ENCODE measurements at regions not wholly inside any gene's neighbourhood (a gene's known extent, or its start where the extent isn't known, plus 50 kb on each side); places are given as distances from the start of the nearest gene placed in this dataset.

- TF ChIP-seq CTCF (IDR thresholded peaks at IDR 0.05; ENCODE audit: low read depth, low read length) (no peak), EZH2phosphoT487 (IDR thresholded peaks at IDR 0.05; ENCODE audit: low read depth) (no peak)
- no peaks in the 10 kb centered on the region for H3K79me2 ChIP-seq (ENCODE audit: low read length)
- no peak overlapping the region for H3K9ac ChIP-seq (ENCODE audit: low read length)
- H4K20me1 ChIP-seq (ENCODE audit: insufficient read depth, low read length), result no peaks in the 10 kb centered on the region
- no peak overlapping the region for H3K27ac ChIP-seq (ENCODE audit: low read length)
- peaks cover 34% of the 10 kb centered on the region for H3K27me3 ChIP-seq (ENCODE audit: low read depth, low read length)
- H3K9me3 ChIP-seq (ENCODE audit: insufficient read depth, low read length), result no peaks in the 10 kb centered on the region
- no peaks in the 10 kb centered on the region for H3K4me1 ChIP-seq (ENCODE audit: low read length)
- H3K36me3 ChIP-seq (replicated peaks; ENCODE audit: low read depth, low read length), result no peaks in the 10 kb centered on the region
- no peak overlapping the region for H3K4me3 ChIP-seq (ENCODE audit: low read length)
- H2AFZ ChIP-seq (ENCODE audit: low read depth, low read length), result no peak overlapping the region
- no peak overlapping the region for H3K4me2 ChIP-seq (ENCODE audit: low read length)
These were observed 260.7 kb downstream of the PREX1 start for GRCh38 chr20:48567145-48567544.

- Histone ChIP-seq H3K4me2 (ENCODE audit: low read length) (no peak overlapping the region), H4K20me1 (ENCODE audit: insufficient read depth, low read length) (no peaks in the 10 kb centered on the region), H3K4me3 (ENCODE audit: low read length) (no peak overlapping the region), H3K36me3 (replicated peaks; ENCODE audit: low read depth, low read length) (no peaks in the 10 kb centered on the region), H3K79me2 (ENCODE audit: low read length) (no peaks in the 10 kb centered on the region), H3K9me3 (ENCODE audit: insufficient read depth, low read length) (no peaks in the 10 kb centered on the region), H3K9ac (ENCODE audit: low read length) (no peak overlapping the region), H2AFZ (ENCODE audit: low read depth, low read length) (no peak overlapping the region), H3K4me1 (ENCODE audit: low read length) (no peaks in the 10 kb centered on the region), H3K27ac (ENCODE audit: low read length) (no peak overlapping the region), H3K27me3 (ENCODE audit: low read depth, low read length) (peaks cover 31% of the 10 kb centered on the region)
- no peak for TF ChIP-seq EZH2phosphoT487 (IDR thresholded peaks at IDR 0.05; ENCODE audit: low read depth)
- no peak for TF ChIP-seq CTCF (IDR thresholded peaks at IDR 0.05; ENCODE audit: low read depth, low read length)
These were observed 262.7 kb downstream of the PREX1 start for GRCh38 chr20:48564982-48565539.

GRCh38 chr20:48563191-48563870 lies 264.5 kb downstream of the PREX1 start:
- Histone ChIP-seq H3K27ac (ENCODE audit: low read length) (no peak overlapping the region), H2AFZ (ENCODE audit: low read depth, low read length) (no peak overlapping the region), H3K9me3 (ENCODE audit: insufficient read depth, low read length) (no peaks in the 10 kb centered on the region), H3K4me3 (ENCODE audit: low read length) (no peak overlapping the region), H4K20me1 (ENCODE audit: insufficient read depth, low read length) (no peaks in the 10 kb centered on the region), H3K36me3 (replicated peaks; ENCODE audit: low read depth, low read length) (no peaks in the 10 kb centered on the region), H3K4me1 (ENCODE audit: low read length) (no peaks in the 10 kb centered on the region), H3K4me2 (ENCODE audit: low read length) (no peak overlapping the region), H3K9ac (ENCODE audit: low read length) (no peak overlapping the region), H3K27me3 (ENCODE audit: low read depth, low read length) (peaks cover 27% of the 10 kb centered on the region), H3K79me2 (ENCODE audit: low read length) (no peaks in the 10 kb centered on the region)
- TF ChIP-seq EZH2phosphoT487 (IDR thresholded peaks at IDR 0.05; ENCODE audit: low read depth), result no peak
- TF ChIP-seq CTCF (IDR thresholded peaks at IDR 0.05; ENCODE audit: low read depth, low read length), result no peak

DNA sequence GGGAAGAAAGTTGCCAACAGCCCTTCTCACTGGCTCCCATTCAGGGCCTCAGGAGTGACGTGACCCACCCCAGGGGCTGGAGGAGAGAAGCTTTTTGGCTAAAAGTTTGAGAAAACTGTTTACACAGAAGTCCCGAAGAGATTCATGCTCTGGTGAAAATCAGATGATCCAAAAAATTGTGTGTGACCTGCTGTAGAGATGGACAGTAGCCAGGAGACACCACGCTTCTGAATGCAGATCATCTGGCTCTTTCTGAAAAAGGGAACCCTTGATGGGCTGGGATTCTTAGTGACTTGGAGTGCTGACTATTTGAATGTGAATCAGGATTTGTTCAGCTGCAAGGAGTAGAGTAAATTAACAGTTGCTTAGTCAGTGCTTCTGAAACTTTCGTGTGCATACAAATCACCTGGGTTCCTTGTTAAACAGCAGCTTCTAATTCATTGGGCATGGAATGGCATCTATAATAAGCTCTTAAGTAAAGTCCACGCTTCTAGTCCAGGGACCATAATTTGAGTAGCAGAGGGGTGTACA lies 265.1 kb downstream of the PREX1 start:
- Histone ChIP-seq H3K9me3 (ENCODE audit: insufficient read depth, low read length) (no peaks in the 10 kb centered on the region), H3K79me2 (ENCODE audit: low read length) (no peaks in the 10 kb centered on the region), H3K36me3 (replicated peaks; ENCODE audit: low read depth, low read length) (no peaks in the 10 kb centered on the region), H3K4me1 (ENCODE audit: low read length) (no peaks in the 10 kb centered on the region), H3K27me3 (ENCODE audit: low read depth, low read length) (peaks cover 20% of the 10 kb centered on the region), H3K4me3 (ENCODE audit: low read length) (no peak overlapping the region), H3K4me2 (ENCODE audit: low read length) (no peak overlapping the region), H3K9ac (ENCODE audit: low read length) (no peak overlapping the region), H2AFZ (ENCODE audit: low read depth, low read length) (no peak overlapping the region), H4K20me1 (ENCODE audit: insufficient read depth, low read length) (no peaks in the 10 kb centered on the region), H3K27ac (ENCODE audit: low read length) (no peak overlapping the region)
- TF ChIP-seq CTCF (IDR thresholded peaks at IDR 0.05; ENCODE audit: low read depth, low read length), result no peak
